Epithelial cell of esophagus (primary cell): ENCODE measurements at regions not wholly inside any gene's neighbourhood (a gene's known extent, or its start where the extent isn't known, plus 50 kb on each side); places are given as distances from the start of the nearest gene placed in this dataset.

ENCODE experiments used
- DNase-seq: peaks from one replicate; pipeline ENCODE4 v3.0.0; 2010; ENCODE audit warnings: low read depth
- H3K4me3 ChIP-seq: 2 replicates; pipeline ENCODE4 v1.5.1; 2011; ENCODE audit warnings: mild to moderate bottlenecking, low read length, control low read depth
- CTCF ChIP-seq: IDR thresholded peaks from 2 replicates; pipeline ENCODE4 v1.5.1; 2011; ENCODE audit warnings: low read depth, mild to moderate bottlenecking, low read length, control low read depth, inconsistent platforms; ENCODE audit not compliant: insufficient read depth; ENCODE audit errors: missing control alignments

DNA sequence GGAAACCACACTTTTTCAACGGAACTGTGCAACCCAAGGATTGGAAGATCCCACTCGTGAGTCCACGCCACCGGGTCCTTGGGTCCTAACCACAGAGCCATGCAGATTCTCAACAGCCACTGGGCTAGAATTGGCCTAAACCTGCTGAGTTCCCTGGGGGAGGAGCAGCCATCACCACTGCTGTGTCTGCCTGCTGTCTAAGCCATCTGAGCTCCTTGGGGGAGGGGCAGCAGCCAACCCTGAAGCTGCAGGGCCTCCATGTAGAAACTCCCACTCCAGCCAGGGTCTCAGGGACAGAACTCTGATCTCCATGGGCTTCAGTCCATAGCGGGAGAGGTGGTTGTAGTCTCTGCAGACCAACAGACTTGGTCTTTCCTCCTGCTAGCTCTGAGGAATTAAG, 154.6 kb upstream of the VGLL2 start:
- no peak for DNase-seq
- no peak for TF ChIP-seq CTCF
- no peak overlapping the region for H3K4me3 ChIP-seq

DNA sequence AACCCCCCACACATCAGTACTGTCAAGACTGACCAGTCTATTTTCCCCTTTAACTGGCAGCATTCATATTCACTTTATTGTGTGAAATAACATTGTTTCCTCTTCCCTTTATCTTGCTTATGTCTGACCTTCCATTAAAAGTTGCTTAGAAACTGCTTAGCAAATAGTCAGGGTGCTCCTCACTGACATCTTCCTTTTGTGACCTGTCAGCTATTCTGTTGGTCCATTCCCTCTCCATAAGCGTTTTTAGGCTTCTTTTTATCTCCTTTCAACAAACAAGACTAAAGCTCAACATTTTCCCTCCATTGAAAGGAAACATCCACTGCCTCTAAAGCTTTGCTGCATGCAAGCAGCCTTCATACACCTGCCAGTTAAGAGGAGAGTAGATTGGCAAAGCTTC, 147.7 kb upstream of the VGLL2 start:
- H3K4me3 ChIP-seq = no peak overlapping the region
- DNase-seq = no peak
- TF ChIP-seq CTCF = no peak

GRCh38 chr6:117118490-117118889, 146.9 kb upstream of the VGLL2 start:
- TF ChIP-seq CTCF = no peak
- no peak overlapping the region for H3K4me3 ChIP-seq
- no peak for DNase-seq

GRCh38 chr6:117126213-117126612, 139.1 kb upstream of the VGLL2 start:
- TF ChIP-seq CTCF = no peak
- DNase-seq = no peak
- H3K4me3 ChIP-seq = no peak overlapping the region

GRCh38 chr6:117128052-117128451, 137.3 kb upstream of the VGLL2 start:
- no peak for DNase-seq
- H3K4me3 ChIP-seq = no peak overlapping the region
- no peak for TF ChIP-seq CTCF

GRCh38 chr6:117130125-117130524, 135.2 kb upstream of the VGLL2 start:
- H3K4me3 ChIP-seq = no peak overlapping the region
- no peak for DNase-seq
- no peak for TF ChIP-seq CTCF

DNA sequence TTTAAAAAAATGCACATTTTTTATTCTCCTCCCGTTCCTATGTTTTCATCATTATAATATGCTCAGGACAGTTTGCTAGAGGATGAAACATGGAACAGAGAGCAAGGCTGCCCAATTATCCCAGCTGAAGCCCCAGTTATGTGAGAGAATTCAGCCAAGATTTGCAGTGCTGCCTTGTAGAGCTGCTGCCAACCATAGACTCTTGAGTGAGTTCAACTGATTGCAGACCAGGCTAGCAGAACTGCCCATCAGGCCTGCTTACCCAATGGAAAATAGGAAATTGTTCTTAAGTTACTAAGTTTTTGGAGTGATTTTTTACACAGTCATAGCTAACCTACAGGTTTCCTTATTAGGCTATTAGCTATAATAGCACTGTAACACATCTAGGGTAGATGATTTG, 128.7 kb upstream of the VGLL2 start:
- DNase-seq = no peak
- no peak for TF ChIP-seq CTCF
- H3K4me3 ChIP-seq = no peak overlapping the region
